GM12872 (cell line): ENCODE measurements at regions not wholly inside any gene's neighbourhood (a gene's known extent, or its start where the extent isn't known, plus 50 kb on each side); places are given as distances from the start of the nearest gene placed in this dataset.

Source experiments
- TF ChIP-seq, protein P1 (sequence below): IDR thresholded peaks from 3 replicates; pipeline ENCODE4 v1.5.1; 2011; ENCODE audit warnings: low read depth, mild to moderate bottlenecking, low read length, moderate library complexity; ENCODE audit not compliant: insufficient read depth

GRCh38 chr13:78138756-78139155 lies 220.1 kb upstream of the EDNRB start:
- TF ChIP-seq, protein P1, sequence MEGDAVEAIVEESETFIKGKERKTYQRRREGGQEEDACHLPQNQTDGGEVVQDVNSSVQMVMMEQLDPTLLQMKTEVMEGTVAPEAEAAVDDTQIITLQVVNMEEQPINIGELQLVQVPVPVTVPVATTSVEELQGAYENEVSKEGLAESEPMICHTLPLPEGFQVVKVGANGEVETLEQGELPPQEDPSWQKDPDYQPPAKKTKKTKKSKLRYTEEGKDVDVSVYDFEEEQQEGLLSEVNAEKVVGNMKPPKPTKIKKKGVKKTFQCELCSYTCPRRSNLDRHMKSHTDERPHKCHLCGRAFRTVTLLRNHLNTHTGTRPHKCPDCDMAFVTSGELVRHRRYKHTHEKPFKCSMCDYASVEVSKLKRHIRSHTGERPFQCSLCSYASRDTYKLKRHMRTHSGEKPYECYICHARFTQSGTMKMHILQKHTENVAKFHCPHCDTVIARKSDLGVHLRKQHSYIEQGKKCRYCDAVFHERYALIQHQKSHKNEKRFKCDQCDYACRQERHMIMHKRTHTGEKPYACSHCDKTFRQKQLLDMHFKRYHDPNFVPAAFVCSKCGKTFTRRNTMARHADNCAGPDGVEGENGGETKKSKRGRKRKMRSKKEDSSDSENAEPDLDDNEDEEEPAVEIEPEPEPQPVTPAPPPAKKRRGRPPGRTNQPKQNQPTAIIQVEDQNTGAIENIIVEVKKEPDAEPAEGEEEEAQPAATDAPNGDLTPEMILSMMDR = no peak

DNA sequence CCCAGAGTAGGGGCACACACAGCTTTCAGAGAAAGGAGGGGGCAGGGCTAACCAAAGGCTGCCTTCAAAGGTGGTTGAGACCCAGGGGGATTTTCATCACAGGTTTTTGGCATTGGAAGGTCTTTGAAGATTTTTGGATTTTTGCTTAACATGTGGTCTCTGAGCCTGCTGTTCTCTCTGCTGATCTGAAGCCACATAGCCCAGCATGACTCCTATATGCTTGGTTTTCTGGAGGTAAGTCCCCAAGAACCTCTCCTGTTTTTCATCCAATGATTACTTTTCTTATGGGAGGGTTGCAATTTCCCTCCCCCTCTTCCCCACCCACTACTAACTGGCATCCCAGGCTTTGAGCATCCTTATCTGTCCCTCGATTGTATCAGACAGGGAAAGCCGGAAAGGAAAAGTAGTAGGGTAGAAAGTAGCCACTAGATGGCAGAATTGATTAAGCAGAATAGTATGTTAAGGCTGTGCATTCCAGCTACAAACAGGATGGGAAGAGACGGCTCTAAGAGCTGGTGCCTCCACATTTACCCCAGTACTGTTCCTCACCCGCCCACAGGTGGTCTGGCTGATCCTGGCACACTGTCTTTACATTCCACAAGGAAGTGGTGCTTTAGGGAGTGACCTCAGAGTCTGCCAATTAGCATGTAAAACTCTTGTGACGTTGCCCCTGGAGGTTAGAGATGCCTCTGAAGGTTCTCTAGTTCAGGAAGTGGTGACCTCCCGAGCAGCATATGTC lies 218.9 kb upstream of the EDNRB start:
- TF ChIP-seq, protein P1 = peak; percentile 78

GRCh38 chr13:78136966-78137365 lies 218.3 kb upstream of the EDNRB start:
- TF ChIP-seq, protein P1 = no peak

DNA sequence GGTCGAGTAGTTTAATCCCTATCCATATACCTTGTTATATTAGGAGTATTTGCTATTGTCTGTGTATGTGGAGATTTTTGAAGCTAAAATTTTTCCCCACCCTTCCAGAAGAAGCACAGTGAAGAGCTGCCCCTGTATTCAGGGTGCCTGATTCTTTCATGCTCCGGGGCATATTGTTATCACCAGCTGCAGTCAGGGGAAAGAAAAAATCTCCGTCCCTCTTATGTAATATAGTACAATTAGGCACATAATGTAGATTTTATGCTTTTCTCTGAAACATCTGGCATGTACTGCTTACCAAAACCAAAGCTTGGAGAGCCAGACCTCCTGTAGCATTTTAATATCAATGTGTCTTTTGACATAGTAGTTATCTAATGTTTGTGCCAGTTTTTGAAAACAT lies 214.9 kb upstream of the EDNRB start:
- TF ChIP-seq, protein P1 = no peak

DNA sequence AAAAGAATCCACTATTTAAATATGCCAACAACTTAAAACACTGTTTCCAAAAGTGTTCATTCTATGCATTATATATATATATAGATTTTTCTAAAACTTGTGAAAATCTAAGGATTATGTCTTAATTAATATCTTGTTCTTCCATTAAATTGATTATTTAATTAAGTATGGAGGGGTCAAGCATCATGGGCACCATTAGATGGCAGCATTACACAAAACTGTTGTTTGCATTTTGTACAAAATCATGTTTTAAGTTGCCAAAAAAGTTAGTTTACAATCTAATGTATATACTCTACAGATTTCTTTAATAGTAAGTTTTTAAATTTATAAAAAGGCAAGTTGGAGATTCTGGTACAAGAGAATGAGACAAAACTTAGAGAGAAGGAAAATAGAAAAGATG lies 213.2 kb upstream of the EDNRB start:
- TF ChIP-seq, protein P1 = 0 out of 3 replicates have a peak, but pooled peaks have one; percentile 16

GRCh38 chr13:78131346-78131745 lies 212.7 kb upstream of the EDNRB start:
- TF ChIP-seq, protein P1 = no peak

GRCh38 chr13:78129823-78130222 lies 211.2 kb upstream of the EDNRB start:
- TF ChIP-seq, protein P1 = no peak

DNA sequence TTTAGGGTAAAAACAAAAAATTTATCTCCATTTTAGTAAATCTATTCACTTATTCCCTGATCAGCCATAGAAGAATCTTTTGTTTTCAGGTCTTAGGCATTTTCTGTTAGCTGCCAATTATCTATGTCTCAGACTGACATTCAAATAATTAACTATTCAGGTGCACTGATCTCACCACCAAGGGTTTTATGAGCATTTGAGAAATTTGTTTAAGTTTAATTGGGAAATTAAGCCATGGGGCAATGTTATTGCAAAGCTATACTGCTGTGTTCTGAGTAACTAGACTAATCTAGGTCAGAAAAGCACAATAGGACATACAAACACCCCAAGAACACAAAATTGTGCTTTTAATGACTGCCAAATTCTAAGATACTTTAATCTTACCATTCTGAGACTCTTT lies 210.7 kb upstream of the EDNRB start:
- TF ChIP-seq, protein P1 = no peak
